Bronchial epithelial cell (primary cell): ENCODE measurements at regions not wholly inside any gene's neighbourhood (a gene's known extent, or its start where the extent isn't known, plus 50 kb on each side); places are given as distances from the start of the nearest gene placed in this dataset.

Experiments
- DNase-seq: peaks from one replicate; pipeline ENCODE4 v3.0.0-alpha.2; 2010; ENCODE audit warnings: low read depth
- FAIRE-seq: peaks from 2 replicates; lab custom pipeline; 2011; peaks lifted over from hg19 to GRCh38; lab: Jason Lieb, UNC
- H3K27me3 ChIP-seq: 2 replicates; pipeline ENCODE4 v1.5.1; 2011; ENCODE audit warnings: low read length; ENCODE audit not compliant: control insufficient read depth, insufficient read depth
- H3K36me3 ChIP-seq: 2 replicates; pipeline ENCODE4 v1.5.1; 2011; ENCODE audit warnings: low read length; ENCODE audit not compliant: control insufficient read depth, insufficient read depth
- H3K4me3 ChIP-seq: 2 replicates; pipeline ENCODE4 v1.5.1; 2011; ENCODE audit warnings: mild to moderate bottlenecking, low read depth, low read length, control low read depth
- TF ChIP-seq, protein P1 (sequence below): IDR thresholded peaks from 2 replicates; pipeline ENCODE4 v1.5.1; 2011; ENCODE audit warnings: mild to moderate bottlenecking, moderate library complexity, low read length, control low read depth, inconsistent platforms; ENCODE audit not compliant: insufficient read depth, severe bottlenecking

DNA sequence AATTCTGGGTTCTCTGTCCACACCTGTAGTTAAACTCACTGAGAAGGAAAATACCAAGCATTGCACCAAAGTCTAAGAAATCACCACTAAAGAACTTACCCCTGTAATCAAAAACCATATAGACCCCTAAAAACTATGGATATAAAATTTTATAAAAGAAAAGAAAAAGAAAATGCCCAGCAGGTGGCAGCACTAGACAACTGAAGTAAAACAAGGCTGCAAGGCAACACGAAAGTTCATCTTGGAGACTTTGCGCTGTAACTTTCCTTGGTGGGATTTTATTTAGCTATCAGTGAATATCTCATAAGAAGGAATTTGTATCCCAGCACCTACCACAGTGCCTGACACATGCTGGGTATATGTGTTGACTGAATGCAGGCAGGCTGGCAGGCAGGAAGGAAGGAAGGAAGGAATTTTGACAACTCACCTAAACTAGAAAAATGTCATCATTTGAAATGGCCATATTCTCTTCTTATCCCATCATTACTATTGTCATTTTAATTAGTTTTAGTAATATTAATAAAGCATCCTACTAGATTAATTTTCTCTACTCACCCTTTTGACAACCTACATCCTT lies 68.2 kb upstream of the ETV6 start:
- FAIRE-seq (no peak), DNase-seq (peak; percentile 63)
- Histone ChIP-seq H3K27me3 (no peaks in the 10 kb centered on the region), H3K4me3 (no peak overlapping the region), H3K36me3 (no peaks in the 10 kb centered on the region)
- TF ChIP-seq, protein P1, sequence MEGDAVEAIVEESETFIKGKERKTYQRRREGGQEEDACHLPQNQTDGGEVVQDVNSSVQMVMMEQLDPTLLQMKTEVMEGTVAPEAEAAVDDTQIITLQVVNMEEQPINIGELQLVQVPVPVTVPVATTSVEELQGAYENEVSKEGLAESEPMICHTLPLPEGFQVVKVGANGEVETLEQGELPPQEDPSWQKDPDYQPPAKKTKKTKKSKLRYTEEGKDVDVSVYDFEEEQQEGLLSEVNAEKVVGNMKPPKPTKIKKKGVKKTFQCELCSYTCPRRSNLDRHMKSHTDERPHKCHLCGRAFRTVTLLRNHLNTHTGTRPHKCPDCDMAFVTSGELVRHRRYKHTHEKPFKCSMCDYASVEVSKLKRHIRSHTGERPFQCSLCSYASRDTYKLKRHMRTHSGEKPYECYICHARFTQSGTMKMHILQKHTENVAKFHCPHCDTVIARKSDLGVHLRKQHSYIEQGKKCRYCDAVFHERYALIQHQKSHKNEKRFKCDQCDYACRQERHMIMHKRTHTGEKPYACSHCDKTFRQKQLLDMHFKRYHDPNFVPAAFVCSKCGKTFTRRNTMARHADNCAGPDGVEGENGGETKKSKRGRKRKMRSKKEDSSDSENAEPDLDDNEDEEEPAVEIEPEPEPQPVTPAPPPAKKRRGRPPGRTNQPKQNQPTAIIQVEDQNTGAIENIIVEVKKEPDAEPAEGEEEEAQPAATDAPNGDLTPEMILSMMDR = peak; percentile 33

DNA sequence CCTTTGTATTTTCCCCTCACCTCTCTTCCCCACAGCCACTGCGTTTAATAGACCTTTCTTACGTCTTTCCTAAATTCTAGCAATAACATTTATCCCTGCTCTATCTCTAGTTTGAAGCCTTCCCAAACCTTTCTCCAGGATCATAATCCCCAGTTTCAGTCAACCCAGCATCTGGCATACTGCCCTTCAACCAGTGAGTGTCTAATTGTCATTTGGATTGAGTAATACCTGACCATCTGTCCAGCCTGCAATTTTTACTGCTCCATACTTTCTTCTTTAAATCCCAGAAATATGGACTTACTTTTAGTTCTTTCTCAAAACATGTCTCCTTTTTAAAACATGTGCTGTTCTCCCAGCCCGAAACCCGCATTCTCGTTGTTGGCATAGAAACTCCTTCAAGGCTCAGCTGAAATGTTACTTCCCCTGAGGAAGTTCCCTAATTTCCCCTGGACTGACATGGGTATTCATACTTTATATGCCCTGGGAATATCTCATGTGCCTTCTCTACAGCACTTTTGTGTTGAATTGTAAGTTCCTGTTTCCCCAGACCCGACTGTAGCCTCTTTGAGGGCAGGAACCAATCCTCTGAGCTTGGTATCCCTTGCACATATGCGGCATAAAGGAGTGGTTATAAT lies 65.1 kb upstream of the ETV6 start:
- no peak for FAIRE-seq
- Histone ChIP-seq H3K4me3 (no peak overlapping the region), H3K36me3 (no peaks in the 10 kb centered on the region), H3K27me3 (no peaks in the 10 kb centered on the region)
- TF ChIP-seq, protein P1 = no peak
- no peak for DNase-seq

DNA sequence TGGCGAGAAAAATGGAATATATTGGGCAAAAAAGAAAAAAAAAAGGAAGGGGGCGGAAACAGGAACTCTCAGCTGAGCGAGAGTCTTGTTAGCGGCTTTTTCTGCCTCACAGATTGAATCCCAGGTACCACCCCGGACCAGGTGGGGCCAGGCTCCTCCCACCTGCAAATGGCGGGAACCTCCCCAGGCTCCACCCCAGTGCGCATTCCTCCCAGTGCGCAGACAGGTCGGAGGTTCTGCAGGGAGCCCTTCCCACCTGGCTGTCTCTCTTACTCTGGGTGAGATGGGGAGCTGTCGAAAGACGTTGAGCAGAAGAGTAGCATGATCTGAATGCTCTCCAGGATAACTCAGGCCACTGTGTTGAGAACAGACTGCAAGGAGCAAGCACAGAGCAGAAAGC lies 57.0 kb upstream of the ETV6 start:
- Histone ChIP-seq H3K27me3 (peaks cover 1% of the 10 kb centered on the region), H3K36me3 (no peaks in the 10 kb centered on the region), H3K4me3 (no peak overlapping the region)
- TF ChIP-seq, protein P1 = no peak
- DNase-seq = no peak
- no peak for FAIRE-seq

DNA sequence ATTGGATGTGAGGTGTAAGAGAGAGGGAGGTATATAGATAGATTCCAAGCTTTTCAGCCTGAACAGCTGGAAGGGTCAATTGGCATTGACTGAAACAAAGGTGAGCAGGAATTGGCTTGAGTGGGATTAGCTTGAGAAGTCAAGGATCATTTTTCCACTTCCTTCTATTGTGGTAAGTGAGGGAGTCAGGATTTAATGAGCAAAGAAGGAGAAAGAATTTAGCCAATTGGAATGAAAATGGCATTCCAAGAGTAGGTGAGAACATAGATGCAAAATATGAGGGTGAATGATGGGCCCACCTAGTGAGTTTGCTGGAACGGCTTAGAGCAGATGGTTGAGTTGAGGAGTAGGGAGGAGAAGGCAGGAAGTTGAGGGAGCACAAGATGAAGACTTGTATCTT lies 56.5 kb upstream of the ETV6 start:
- H3K27me3 ChIP-seq = peaks cover 1% of the 10 kb centered on the region
- DNase-seq = no peak
- no peaks in the 10 kb centered on the region for H3K36me3 ChIP-seq
- TF ChIP-seq, protein P1 = no peak
- FAIRE-seq = no peak
- no peak overlapping the region for H3K4me3 ChIP-seq

DNA sequence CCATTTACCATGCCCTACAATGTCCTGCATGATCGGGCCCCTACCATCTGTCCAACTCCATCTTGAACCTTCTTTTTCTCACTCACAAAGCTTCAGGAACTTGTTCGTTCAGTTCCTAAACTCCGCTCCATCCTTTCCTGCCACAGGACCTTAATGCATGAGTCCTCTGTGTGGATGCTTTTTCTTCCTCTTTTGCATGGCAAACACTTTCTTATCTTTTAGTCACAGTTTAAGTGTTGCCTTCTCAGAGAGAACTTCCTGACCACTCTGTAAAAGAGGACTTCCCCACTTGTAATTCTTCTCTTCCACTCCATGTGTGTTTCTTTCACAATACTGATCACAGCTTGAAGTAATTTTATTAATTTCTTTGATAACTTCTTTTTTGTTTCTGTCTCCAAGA lies 54.4 kb upstream of the ETV6 start:
- Histone ChIP-seq H3K4me3 (no peak overlapping the region), H3K27me3 (peaks cover 1% of the 10 kb centered on the region), H3K36me3 (no peaks in the 10 kb centered on the region)
- DNase-seq = no peak
- FAIRE-seq = no peak
- TF ChIP-seq, protein P1 = no peak

DNA sequence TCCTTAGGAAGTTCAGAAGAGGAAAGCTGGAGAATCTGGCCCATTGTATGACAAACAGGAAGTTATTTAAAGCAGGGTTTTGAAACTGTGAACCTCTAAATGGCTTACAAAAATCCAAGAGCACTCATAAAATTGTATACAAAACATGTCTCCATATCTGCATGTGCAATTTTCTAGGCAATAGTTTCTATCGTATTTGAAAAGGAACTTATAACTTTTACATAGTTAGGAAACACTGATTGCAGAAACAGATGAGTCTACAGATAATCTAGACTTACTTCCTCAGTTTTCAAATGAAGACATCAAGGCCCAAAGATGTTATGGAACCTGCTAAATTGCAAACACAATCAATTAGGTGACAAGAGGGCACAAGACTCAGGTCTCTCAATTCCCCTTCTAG lies 53.3 kb upstream of the ETV6 start:
- FAIRE-seq = no peak

More for the DNA sequence above, 53.3 kb upstream of the ETV6 start:
- H3K4me3 ChIP-seq = no peak overlapping the region
- TF ChIP-seq, protein P1 = no peak
- H3K27me3 ChIP-seq = peaks cover 1% of the 10 kb centered on the region
- no peaks in the 10 kb centered on the region for H3K36me3 ChIP-seq
- DNase-seq = no peak
